ENCODE measurements at regions not wholly inside any gene's neighbourhood (a gene's known extent, or its start where the extent isn't known, plus 50 kb on each side); places are given as distances from the start of the nearest gene placed in this dataset.

DNA sequence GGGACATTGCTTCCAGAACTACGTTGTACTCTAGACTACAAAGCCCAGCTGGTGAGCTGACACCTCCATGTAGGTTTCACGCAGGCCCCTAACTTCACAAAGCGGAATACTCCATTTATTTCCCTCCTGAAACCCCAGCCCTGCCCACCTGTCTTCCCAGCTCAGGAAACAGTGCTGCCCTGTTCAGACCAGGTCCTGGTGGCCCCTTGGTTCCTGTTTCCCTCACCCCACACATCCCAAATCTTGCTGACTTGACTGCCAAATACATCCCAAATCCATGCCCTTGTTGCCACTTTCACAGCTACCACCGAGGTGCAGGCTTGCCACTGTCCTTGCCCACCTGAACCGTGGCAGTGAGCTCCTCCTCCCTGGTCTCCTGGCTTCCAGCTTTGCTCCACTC is 113.1 kb upstream of the PTPN1 start:
- DNase-seq (ENCODE audit: low read depth), result no peak
- H3K4me3 ChIP-seq (ENCODE audit: low read length), result no peak overlapping the region
- TF ChIP-seq, protein P1, sequence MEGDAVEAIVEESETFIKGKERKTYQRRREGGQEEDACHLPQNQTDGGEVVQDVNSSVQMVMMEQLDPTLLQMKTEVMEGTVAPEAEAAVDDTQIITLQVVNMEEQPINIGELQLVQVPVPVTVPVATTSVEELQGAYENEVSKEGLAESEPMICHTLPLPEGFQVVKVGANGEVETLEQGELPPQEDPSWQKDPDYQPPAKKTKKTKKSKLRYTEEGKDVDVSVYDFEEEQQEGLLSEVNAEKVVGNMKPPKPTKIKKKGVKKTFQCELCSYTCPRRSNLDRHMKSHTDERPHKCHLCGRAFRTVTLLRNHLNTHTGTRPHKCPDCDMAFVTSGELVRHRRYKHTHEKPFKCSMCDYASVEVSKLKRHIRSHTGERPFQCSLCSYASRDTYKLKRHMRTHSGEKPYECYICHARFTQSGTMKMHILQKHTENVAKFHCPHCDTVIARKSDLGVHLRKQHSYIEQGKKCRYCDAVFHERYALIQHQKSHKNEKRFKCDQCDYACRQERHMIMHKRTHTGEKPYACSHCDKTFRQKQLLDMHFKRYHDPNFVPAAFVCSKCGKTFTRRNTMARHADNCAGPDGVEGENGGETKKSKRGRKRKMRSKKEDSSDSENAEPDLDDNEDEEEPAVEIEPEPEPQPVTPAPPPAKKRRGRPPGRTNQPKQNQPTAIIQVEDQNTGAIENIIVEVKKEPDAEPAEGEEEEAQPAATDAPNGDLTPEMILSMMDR (conservative IDR thresholded peaks at IDR 0.05; ENCODE audit: low read depth, low read length), result no peak

DNA sequence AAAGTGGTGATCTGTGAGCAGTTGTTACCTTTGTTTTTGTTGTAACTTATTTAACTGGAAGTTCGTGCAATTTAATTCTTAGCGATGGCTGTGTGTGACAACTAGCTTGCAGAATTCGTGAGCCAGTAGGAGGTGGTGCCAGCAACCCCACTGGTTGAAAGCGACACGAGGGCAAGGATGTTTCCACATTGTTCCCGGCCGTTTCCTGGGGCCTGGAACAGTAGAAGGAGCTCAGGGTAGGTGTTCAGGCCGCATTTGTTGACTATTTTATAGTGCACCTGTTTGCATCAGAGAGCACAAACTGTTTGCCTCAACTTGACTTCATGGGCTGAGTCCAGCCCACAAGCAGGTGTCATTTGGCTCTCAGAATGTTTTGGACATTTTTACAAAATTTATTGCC is 112.1 kb upstream of the PTPN1 start:
- TF ChIP-seq, protein P1 (conservative IDR thresholded peaks at IDR 0.05; ENCODE audit: low read depth, low read length), result no peak
- no peak overlapping the region for H3K4me3 ChIP-seq (ENCODE audit: low read length)
- no peak for DNase-seq (ENCODE audit: low read depth)

DNA sequence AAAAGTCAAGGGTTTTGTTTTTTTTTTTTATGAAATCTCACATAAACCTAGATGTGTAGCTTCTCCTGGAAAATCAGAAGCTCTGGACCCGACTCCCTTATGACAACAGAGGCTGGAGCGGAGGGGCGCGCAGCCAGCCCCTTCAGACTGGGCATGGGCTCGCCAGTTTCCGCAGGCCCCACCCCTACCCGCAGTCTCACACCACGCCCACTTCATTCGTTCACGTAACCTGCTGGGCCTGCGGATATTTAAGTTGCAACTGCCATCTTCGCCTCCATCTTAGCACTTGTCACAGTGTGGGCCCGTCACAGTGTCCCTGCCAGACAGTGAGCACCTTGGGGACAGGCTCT is 111.7 kb upstream of the PTPN1 start:
- no peak for DNase-seq (ENCODE audit: low read depth)
- TF ChIP-seq, protein P1 (conservative IDR thresholded peaks at IDR 0.05; ENCODE audit: low read depth, low read length), result no peak
- no peak overlapping the region for H3K4me3 ChIP-seq (ENCODE audit: low read length)

DNA sequence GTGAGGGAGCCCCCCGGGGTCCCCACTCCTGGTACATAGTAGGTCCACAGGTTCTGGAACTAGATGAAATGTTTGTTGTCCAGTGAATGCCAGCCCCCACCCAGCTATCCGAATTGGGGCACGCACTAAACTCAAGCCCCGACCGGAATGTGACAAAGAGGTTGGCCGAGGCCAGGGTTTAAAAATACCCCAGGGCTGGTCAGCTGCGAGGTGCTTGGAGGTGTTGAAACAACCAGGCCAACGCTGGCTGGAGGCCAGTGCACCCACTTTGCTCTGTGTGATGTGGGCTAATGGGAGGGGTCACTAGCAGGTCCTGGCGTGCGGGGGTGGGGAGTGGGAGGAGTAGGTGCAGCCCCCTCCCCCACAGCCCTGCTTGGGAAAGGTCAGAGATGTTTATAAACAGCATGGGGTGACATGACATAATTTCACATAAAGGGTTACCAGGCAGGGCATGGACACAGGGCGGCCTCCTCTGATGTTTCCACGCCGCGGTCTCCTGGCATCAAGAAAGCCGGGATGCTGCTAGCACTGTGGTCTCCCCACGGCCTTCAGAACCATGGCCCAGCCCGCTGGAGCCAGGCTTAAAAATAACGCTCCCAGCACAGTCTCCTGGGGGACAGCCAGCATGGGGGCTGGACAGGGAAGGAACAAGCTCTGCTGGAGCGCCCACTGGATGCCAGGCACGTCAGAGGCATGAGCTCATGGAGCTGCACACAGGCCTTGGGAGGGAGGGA is 111.2 kb upstream of the PTPN1 start:
- no peak overlapping the region for H3K4me3 ChIP-seq (ENCODE audit: low read length)
- TF ChIP-seq, protein P1 (conservative IDR thresholded peaks at IDR 0.05; ENCODE audit: low read depth, low read length), result no peak
- DNase-seq (ENCODE audit: low read depth), result no peak

DNA sequence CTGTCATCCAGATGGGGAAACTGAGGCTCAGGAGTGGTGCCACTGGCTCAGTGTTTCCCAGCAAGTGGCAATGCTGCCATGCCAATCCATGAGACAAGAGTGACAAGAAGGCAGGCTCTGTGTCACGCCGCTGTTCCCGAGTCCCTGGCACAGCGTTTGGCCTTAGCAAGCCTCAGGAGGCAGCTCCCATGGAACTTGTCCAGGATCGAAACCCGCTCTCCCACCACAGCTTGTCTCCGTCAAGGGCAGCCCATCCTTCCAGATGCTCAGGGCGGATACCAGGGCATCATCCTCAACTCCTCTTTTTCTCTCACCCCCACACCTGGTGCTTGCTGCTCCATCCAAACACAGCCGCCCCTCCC is 110.6 kb upstream of the PTPN1 start:
- TF ChIP-seq, protein P1 (conservative IDR thresholded peaks at IDR 0.05; ENCODE audit: low read depth, low read length), result no peak
- H3K4me3 ChIP-seq (ENCODE audit: low read length), result no peak overlapping the region
- no peak for DNase-seq (ENCODE audit: low read depth)

DNA sequence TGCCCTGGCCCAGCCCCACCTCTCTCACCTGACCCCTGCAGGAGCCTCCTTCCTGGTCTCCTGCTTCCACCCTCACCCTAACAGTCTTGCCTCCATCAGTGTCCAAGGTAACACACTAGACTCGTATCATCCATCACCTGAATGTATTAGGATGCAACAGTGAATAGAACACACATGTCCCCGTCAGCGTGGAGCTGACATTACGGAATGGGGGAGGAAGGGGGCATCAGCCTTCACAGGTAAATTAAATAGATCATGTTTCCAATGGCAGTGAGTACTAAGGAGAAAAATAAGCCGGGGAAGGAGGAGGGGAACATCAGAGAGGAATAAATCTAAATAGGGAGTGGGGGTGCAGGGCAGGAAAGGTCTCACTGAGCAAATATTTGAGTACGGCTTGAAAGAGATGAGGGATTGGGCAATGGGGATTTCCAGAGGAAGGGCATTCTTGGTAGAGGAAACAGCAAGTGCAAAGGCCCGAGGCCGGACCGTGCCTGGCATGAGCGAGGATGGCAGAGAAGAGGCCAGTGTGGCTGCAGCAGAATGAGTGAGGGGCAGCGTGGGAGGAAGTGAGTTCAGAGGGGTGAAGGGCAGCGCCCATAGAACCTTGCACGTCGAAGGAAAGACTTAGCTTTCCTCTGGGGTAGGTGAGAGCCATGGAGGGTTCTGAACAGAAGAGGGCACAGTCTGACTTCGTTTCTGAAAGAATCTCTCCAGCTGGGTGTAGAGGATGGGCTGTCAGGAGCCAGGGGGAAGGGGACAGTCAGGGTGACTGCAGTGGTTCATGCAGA is 110.1 kb upstream of the PTPN1 start:
- DNase-seq (ENCODE audit: low read depth), result no peak
- TF ChIP-seq, protein P1 (conservative IDR thresholded peaks at IDR 0.05; ENCODE audit: low read depth, low read length), result no peak
- no peak overlapping the region for H3K4me3 ChIP-seq (ENCODE audit: low read length)
